ENCODE measurements at regions not wholly inside any gene's neighbourhood (a gene's known extent, or its start where the extent isn't known, plus 50 kb on each side); places are given as distances from the start of the nearest gene placed in this dataset.

GRCh38 chr13:65914716-65915115, 1315.4 kb downstream of the PCDH9 start:
- no peak for DNase-seq (ENCODE audit: low spot score, unreplicated experiment)
- no peak for TF ChIP-seq CTCF (IDR thresholded peaks at IDR 0.05; ENCODE audit: unreplicated experiment)
- Mint-ChIP-seq H3K27me3 (no peaks in the 10 kb centered on the region), H3K4me1 (ENCODE audit: low read depth) (peaks cover 4% of the 10 kb centered on the region), H3K36me3 (ENCODE audit: insufficient read depth) (no peaks in the 10 kb centered on the region), H3K27ac (no peak overlapping the region), H3K4me3 (ENCODE audit: low read depth) (no peak overlapping the region), H3K9me3 (ENCODE audit: low read depth) (no peaks in the 10 kb centered on the region)

DNA sequence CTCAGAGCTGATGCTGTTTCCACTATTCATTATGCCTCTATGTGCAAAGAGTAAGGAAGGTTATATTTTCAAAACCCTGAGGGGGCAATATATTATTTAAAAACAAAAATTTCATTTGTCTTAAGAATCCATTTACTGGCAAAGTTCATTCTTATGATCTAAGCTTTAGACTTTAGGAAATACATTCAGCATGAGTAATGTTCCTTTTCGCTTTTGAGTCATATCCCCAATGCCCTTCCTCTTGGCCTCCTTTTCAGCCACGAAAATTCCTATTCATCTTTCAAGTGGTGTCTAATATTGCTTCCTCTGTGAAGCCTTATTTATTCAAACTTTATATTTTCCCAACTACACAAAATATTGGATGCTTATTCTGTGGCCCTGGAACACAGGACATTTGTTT, 1317.0 kb downstream of the PCDH9 start:
- no peaks in the 10 kb centered on the region for H3K36me3 Mint-ChIP-seq (ENCODE audit: insufficient read depth)
- no peak overlapping the region for H3K4me3 Mint-ChIP-seq (ENCODE audit: low read depth)
- TF ChIP-seq CTCF (IDR thresholded peaks at IDR 0.05; ENCODE audit: unreplicated experiment), result no peak
- no peaks in the 10 kb centered on the region for H3K9me3 Mint-ChIP-seq (ENCODE audit: low read depth)
- H3K27ac Mint-ChIP-seq, result no peak overlapping the region
- peaks cover 4% of the 10 kb centered on the region for H3K4me1 Mint-ChIP-seq (ENCODE audit: low read depth)
- H3K27me3 Mint-ChIP-seq, result no peaks in the 10 kb centered on the region
- no peak for DNase-seq (ENCODE audit: low spot score, unreplicated experiment)

- Mint-ChIP-seq H3K27ac (no peak overlapping the region), H3K27me3 (no peaks in the 10 kb centered on the region), H3K4me3 (ENCODE audit: low read depth) (no peak overlapping the region), H3K9me3 (ENCODE audit: low read depth) (no peaks in the 10 kb centered on the region), H3K4me1 (ENCODE audit: low read depth) (peaks cover 4% of the 10 kb centered on the region), H3K36me3 (ENCODE audit: insufficient read depth) (no peaks in the 10 kb centered on the region)
- TF ChIP-seq CTCF (IDR thresholded peaks at IDR 0.05; ENCODE audit: unreplicated experiment), result no peak
- DNase-seq (ENCODE audit: low spot score, unreplicated experiment), result no peak
Observed at GRCh38 chr13:65912516-65912915, 1317.6 kb downstream of the PCDH9 start.

- H3K9me3 Mint-ChIP-seq (ENCODE audit: low read depth), result peaks cover 5% of the 10 kb centered on the region
- no peak overlapping the region for H3K27ac Mint-ChIP-seq
- no peaks in the 10 kb centered on the region for H3K36me3 Mint-ChIP-seq (ENCODE audit: insufficient read depth)
- no peak for DNase-seq (ENCODE audit: low spot score, unreplicated experiment)
- H3K4me1 Mint-ChIP-seq (ENCODE audit: low read depth), result peaks cover 4% of the 10 kb centered on the region
- H3K4me3 Mint-ChIP-seq (ENCODE audit: low read depth), result no peak overlapping the region
- TF ChIP-seq CTCF (IDR thresholded peaks at IDR 0.05; ENCODE audit: unreplicated experiment), result no peak
- no peaks in the 10 kb centered on the region for H3K27me3 Mint-ChIP-seq
Observed at GRCh38 chr13:65911546-65912193, 1318.5 kb downstream of the PCDH9 start.

DNA sequence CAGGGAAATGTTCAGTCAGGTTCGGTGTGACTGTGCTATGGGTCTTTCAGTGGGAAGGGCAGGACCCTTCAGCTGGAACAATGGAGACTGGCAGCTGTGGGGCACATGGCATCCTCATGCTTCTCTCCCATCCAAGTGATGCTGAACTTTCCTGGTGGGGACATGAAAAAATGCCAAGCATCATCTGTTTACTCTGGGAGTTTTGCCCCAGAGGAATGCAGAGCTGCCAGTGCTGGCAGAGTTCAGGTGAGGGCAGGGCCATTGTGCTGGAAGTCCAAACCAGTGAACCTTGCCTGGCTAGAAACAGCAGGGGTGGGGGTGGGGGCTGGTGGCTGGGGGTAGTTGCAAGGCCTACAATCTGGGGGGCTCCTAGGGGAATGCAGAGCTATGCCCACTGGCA, 1320.6 kb downstream of the PCDH9 start:
- Mint-ChIP-seq H3K4me3 (ENCODE audit: low read depth) (no peak overlapping the region), H3K27ac (no peak overlapping the region), H3K9me3 (ENCODE audit: low read depth) (peaks cover 11% of the 10 kb centered on the region), H3K4me1 (ENCODE audit: low read depth) (no peaks in the 10 kb centered on the region), H3K27me3 (no peaks in the 10 kb centered on the region), H3K36me3 (ENCODE audit: insufficient read depth) (no peaks in the 10 kb centered on the region)
- TF ChIP-seq CTCF (IDR thresholded peaks at IDR 0.05; ENCODE audit: unreplicated experiment), result no peak
- no peak for DNase-seq (ENCODE audit: low spot score, unreplicated experiment)
